Mucosa of descending colon (tissue), 3 donors: ENCODE measurements at regions not wholly inside any gene's neighbourhood (a gene's known extent, or its start where the extent isn't known, plus 50 kb on each side); places are given as distances from the start of the nearest gene placed in this dataset.
A peak's percentile ranks its signal among the peaks of the same experiment; 100 is the strongest.

Experiments used
- ATAC-seq: fragments of 200-7000 bp; cut with Tn5 transposase; one replicate; pipeline ENCODE4 v1.9.1; 2020; ENCODE audit warnings: mild to moderate bottlenecking, moderate library complexity
- DNase-seq, 3 donors: peaks; one replicate each; pipeline ENCODE4 v3.0.0-alpha.2; 2020
- H3K36me3 ChIP-seq: fragments of 200-600 bp; one replicate; pipeline ENCODE4 v1.8.0; 2021; ENCODE audit warnings: low read depth, mild to moderate bottlenecking
- H3K4me1 ChIP-seq: fragments of 200-600 bp; one replicate; pipeline ENCODE4 v1.8.0; 2021; ENCODE audit warnings: low read depth, mild to moderate bottlenecking
- H3K4me3 ChIP-seq: fragments of 200-600 bp; one replicate; pipeline ENCODE4 v1.8.0; 2021; ENCODE audit warnings: mild to moderate bottlenecking
- H3K9me3 ChIP-seq: fragments of 200-600 bp; one replicate; pipeline ENCODE4 v1.8.0; 2021; ENCODE audit warnings: mild to moderate bottlenecking
- intact Hi-C, 2 donors: fragments of 100-400 bp; cut with DNase I in 1 of 2; cut with micrococcal nuclease in 1 of 2; formaldehyde crosslinking; loops; one replicate each; pipeline versions ENCODE4 v1.11.0 to v1.11.1; 2022; cut with DNase I, micrococcal nuclease
- TF ChIP-seq, protein P1 (sequence below): fragments of 200-600 bp; IDR thresholded peaks from one replicate; pipeline ENCODE4 v1.8.0; 2022; ENCODE audit warnings: antibody characterized with exemption, mild to moderate bottlenecking
- donor health status: DM: no; HTN: no; CAD: no; lungs with moderate emphysema.
- donor health status: DM: no; HTN: no; CAD: no.
- donor health status: DM: no; HTN: yes; CAD: no.

DNA sequence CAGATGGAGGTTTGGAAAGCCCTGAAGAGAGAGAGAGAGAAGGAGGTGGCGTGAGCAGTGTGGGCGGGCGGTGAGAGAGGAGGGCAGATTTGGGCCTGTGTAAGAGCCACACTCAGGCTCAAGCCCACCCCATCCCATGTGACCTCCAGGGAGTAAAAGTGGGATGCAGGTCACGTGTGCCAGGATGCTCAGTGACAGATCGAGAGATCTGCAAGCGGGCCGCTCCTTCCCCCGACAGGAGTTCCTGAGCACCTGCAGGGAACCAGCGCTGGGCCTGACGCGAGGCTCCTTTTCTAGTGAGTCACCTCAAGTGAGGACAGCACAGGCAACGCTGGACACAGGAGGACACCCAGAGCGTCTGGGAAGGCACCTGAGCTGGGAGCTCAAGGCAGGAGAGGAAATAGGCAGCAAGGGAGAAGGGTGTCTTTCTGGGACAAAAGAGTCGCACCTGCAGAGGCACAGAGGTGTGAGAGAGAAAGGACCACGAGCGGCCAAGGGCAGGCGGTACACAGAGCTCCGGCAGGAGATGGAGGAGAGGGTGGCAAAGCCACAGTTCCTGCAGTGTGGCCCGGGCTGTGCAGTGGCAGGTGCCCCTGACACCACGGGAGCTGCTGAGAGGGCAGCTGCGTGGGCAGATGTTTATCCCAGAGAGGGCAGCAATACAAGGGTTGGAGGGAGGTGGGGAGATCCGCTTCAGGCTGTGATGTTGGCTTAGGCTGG, 1294.8 kb downstream of the TBC1D22A start:
- no peak overlapping the region for H3K4me3 ChIP-seq
- H3K36me3 ChIP-seq, result no peaks in the 10 kb centered on the region
- intact Hi-C loops, result no loop called here
- H3K9me3 ChIP-seq, result no peaks in the 10 kb centered on the region
- DNase-seq, result no peak
- TF ChIP-seq, protein P1, sequence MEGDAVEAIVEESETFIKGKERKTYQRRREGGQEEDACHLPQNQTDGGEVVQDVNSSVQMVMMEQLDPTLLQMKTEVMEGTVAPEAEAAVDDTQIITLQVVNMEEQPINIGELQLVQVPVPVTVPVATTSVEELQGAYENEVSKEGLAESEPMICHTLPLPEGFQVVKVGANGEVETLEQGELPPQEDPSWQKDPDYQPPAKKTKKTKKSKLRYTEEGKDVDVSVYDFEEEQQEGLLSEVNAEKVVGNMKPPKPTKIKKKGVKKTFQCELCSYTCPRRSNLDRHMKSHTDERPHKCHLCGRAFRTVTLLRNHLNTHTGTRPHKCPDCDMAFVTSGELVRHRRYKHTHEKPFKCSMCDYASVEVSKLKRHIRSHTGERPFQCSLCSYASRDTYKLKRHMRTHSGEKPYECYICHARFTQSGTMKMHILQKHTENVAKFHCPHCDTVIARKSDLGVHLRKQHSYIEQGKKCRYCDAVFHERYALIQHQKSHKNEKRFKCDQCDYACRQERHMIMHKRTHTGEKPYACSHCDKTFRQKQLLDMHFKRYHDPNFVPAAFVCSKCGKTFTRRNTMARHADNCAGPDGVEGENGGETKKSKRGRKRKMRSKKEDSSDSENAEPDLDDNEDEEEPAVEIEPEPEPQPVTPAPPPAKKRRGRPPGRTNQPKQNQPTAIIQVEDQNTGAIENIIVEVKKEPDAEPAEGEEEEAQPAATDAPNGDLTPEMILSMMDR, result no peak
- no peak for ATAC-seq
- no peaks in the 10 kb centered on the region for H3K4me1 ChIP-seq

DNA sequence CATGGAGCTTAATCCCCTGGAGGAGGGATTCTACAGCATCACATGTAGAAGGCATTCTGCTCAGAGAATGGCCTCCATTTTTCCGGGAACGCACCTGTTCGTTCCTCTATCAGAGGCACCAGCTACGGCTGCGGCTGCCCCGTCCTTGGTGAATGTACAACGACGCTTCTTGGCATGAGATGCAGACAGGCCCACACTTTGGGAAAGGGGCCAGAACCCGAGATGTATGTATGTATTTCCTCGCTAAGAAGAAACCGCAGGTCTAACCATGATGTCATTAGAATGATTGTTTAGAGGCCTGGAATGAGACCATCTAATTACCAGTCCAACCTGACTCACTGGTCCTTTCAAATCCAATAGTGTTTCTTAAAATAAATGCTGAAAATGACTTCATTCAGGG, 1293.4 kb downstream of the TBC1D22A start:
- Histone ChIP-seq H3K36me3 (no peaks in the 10 kb centered on the region), H3K9me3 (no peaks in the 10 kb centered on the region), H3K4me3 (no peak overlapping the region), H3K4me1 (no peaks in the 10 kb centered on the region)
- intact Hi-C loops, result no loop called here
- no peak for DNase-seq
- TF ChIP-seq, protein P1, result no peak
- no peak for ATAC-seq

DNA sequence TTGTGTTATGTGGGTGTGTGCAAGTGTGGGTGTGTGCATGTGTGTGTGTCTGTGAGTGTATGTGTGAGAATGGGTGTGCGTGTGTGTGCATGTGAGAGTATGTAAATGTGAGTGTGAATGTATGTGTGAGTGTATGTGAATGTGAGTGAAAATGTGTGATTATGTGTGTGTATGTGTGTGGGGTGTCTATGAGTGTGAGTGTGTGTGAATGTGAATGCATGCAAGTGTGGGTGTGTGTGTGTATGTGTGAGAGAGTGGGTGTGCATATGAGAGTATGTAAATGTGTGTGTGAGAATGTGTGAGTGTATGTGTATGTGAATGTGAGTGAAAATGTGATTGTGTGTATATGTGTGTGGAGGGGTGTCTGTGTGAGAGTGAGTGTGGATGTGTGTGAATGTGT, 1292.7 kb downstream of the TBC1D22A start:
- no peak for DNase-seq
- TF ChIP-seq, protein P1, result no peak
- Histone ChIP-seq H3K9me3 (no peaks in the 10 kb centered on the region), H3K36me3 (no peaks in the 10 kb centered on the region), H3K4me3 (peak overlapping the region; percentile 2), H3K4me1 (no peaks in the 10 kb centered on the region)
- intact Hi-C loops, result no loop called here
- no peak for ATAC-seq

DNA sequence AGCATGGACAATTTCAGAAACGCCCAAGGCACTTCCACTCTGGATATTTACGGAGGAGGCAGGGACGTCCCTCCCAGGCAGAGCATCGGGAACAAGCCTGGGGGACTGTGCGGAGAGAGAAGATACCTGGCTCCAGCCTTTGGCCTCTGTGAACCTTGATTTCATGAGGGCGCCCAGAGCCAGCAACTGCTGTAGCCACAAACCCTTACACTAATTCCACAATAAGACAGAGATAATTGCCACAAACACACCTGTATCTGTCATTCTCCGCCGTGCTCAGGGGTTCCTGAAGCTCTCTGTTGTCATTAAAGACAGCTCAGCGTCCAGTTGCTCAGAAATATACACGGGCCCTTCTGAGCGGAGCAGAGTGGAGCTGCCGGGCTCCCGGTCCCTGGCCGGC, 1292.1 kb downstream of the TBC1D22A start:
- no peaks in the 10 kb centered on the region for H3K36me3 ChIP-seq
- H3K4me3 ChIP-seq, result no peak overlapping the region
- no peaks in the 10 kb centered on the region for H3K9me3 ChIP-seq
- intact Hi-C loops, result no loop called here
- no peak for ATAC-seq
- TF ChIP-seq, protein P1, result no peak
- no peaks in the 10 kb centered on the region for H3K4me1 ChIP-seq
- DNase-seq, result no peak

DNA sequence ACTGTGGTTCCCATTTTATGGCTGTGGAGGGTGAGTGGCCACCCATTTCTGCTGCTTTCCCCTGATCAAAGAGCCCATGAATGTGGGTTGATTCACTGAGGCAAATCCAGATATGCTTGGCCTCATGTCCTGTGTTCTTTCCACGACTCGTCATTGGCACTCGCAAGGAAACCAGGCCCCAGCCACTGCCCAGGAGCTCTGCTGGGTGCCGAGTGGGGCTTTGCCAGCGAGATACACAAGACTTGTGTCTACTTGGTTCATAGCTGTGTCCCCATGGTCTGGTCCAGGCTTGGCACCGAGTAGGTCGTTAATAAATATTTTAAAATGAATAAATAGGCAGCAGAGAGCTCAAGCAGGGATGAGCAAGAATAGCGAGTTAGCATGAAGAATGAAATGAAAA, 1291.5 kb downstream of the TBC1D22A start:
- DNase-seq, result no peak
- TF ChIP-seq, protein P1, result no peak
- Histone ChIP-seq H3K4me1 (no peaks in the 10 kb centered on the region), H3K4me3 (no peak overlapping the region), H3K36me3 (no peaks in the 10 kb centered on the region), H3K9me3 (no peaks in the 10 kb centered on the region)
- ATAC-seq, result no peak
- intact Hi-C loops, result no loop called here

DNA sequence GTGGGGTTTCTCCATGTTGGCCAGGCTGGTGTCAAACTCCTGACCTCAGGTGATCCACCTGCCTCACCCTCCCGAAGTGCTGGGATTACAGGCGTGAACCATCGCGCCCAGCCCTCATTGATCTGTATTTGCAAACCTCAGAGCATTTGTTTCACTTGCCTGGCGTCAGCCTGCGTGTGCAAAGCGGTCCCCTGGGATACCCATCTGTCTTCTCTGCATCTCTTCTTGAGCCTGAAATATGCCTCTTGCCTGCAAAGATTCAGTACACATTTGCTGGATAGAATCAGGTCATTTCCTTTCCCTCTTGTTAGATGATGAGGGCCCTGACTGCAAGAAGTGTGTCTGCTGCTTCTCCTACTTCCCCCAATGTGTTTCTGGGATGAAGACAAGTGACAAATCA, 1291.0 kb downstream of the TBC1D22A start:
- H3K36me3 ChIP-seq, result no peaks in the 10 kb centered on the region

More for the DNA sequence above, 1291.0 kb downstream of the TBC1D22A start:
- no peak for DNase-seq
- no peaks in the 10 kb centered on the region for H3K9me3 ChIP-seq
- ATAC-seq, result no peak
- no peak overlapping the region for H3K4me3 ChIP-seq
- no peaks in the 10 kb centered on the region for H3K4me1 ChIP-seq
- intact Hi-C loops, result no loop called here
- TF ChIP-seq, protein P1, result no peak
